Mammary epithelial cell (primary cell): ENCODE measurements at regions not wholly inside any gene's neighbourhood (a gene's known extent, or its start where the extent isn't known, plus 50 kb on each side); places are given as distances from the start of the nearest gene placed in this dataset.

Experiments used
- EZH2 ChIP-seq: IDR thresholded peaks from 2 replicates; pipeline ENCODE4 v1.6.1; 2012; ENCODE audit warnings: low read length, inconsistent platforms, borderline replicate concordance
- TF ChIP-seq, protein P1 (sequence below), 2 donors: IDR thresholded peaks in 1 of 2; conservative IDR thresholded peaks in 1 of 2; 2 replicates each; pipeline ENCODE4 v1.5.1; 2011 to 2012; ENCODE audit warnings: inconsistent platforms in 2 of 2, low read length in 2 of 2, mild to moderate bottlenecking in 2 of 2, control low read depth in 1 of 2, low read depth in 1 of 2; ENCODE audit not compliant: insufficient read depth in 1 of 2; ENCODE audit errors: extremely low read depth in 1 of 2

DNA sequence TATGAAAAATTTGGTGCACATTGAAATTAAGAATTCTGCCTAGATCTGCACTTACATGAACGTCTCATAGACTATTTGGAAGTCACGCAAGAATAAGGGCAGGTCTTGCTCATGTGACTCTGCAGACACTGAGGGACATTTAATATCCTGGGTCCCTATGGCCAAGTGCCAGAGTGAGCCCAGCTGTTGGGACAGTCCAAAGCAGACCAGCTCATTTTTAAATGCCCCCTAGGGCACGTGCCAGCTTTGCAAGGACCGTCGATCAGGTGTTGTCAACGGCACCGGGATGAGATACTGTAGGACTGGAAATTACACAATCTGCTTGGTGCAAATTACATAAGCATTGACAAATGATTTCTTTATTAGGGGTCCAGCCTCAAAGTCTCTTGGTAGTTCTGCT is 293.6 kb downstream of the TEX29 start:
- TF ChIP-seq, protein P1, sequence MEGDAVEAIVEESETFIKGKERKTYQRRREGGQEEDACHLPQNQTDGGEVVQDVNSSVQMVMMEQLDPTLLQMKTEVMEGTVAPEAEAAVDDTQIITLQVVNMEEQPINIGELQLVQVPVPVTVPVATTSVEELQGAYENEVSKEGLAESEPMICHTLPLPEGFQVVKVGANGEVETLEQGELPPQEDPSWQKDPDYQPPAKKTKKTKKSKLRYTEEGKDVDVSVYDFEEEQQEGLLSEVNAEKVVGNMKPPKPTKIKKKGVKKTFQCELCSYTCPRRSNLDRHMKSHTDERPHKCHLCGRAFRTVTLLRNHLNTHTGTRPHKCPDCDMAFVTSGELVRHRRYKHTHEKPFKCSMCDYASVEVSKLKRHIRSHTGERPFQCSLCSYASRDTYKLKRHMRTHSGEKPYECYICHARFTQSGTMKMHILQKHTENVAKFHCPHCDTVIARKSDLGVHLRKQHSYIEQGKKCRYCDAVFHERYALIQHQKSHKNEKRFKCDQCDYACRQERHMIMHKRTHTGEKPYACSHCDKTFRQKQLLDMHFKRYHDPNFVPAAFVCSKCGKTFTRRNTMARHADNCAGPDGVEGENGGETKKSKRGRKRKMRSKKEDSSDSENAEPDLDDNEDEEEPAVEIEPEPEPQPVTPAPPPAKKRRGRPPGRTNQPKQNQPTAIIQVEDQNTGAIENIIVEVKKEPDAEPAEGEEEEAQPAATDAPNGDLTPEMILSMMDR (conservative IDR thresholded peaks at IDR 0.05 in 1 of 2, IDR thresholded peaks at IDR 0.05 in 1 of 2; ENCODE audit: extremely low read depth in 1 of 2, insufficient read depth in 1 of 2, low read depth in 1 of 2, low read length in 2 of 2) = no peak
- TF ChIP-seq EZH2 = no peak
